ENCODE measurements at regions not wholly inside any gene's neighbourhood (a gene's known extent, or its start where the extent isn't known, plus 50 kb on each side); places are given as distances from the start of the nearest gene placed in this dataset.
"Not testable (repeated sequence)": the region's sequence is repeated elsewhere in the genome, so short reads cannot be mapped to it uniquely, and the experiment has no call there.

DNA sequence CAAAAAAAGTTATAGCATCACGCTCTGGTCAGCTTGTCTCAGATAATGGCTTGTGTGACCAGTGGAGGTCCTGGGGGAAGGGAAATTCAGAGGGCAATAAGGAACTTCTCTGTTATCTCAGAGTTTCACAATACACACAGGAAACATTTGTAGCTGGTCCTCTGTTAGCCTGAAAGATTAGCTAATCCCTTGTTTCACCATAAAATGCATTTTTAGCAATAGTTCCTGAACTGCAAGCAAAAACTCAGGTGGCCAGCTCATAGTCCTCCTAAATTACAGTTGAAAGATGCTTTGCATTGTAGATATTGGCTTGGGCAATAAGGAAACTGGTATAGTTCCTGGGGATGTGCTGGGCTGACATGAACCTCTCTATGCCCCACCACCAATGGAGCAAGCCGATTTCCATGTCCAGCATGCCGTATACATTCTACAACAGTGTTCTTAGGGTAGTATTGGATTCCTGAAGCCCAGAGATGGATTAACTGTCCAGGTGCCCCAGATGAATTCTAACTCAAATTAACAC, 141.5 kb upstream of the TBL1XR1 start:
- DNase-seq (ENCODE audit: low read depth in 2 of 2), result no peak

DNA sequence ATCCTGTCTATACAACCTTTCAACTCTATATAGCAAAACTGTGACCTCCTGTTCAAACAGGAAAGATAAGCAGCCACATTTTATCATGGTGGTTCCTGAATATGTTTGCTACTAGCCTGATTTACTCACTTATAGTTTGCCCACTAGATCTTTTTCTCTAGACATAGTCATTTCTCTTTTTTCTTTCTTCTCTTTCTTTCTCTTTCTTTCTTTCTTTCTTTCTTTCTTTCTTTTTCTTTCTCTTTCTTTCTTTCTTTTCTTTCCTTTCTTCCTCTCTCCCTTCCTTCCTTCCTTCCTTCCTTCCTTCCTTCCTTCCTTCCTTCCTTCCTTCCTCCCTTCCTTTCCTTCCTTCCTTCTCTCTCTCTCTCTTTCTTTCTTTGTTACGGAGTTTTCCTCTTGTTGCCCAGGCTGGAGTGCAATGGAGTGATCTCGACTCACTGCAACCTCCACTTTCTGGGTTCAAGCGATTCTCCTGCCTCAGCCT, 142.0 kb upstream of the TBL1XR1 start:
- DNase-seq (ENCODE audit: low read depth in 2 of 2), result not testable (repeated sequence)

DNA sequence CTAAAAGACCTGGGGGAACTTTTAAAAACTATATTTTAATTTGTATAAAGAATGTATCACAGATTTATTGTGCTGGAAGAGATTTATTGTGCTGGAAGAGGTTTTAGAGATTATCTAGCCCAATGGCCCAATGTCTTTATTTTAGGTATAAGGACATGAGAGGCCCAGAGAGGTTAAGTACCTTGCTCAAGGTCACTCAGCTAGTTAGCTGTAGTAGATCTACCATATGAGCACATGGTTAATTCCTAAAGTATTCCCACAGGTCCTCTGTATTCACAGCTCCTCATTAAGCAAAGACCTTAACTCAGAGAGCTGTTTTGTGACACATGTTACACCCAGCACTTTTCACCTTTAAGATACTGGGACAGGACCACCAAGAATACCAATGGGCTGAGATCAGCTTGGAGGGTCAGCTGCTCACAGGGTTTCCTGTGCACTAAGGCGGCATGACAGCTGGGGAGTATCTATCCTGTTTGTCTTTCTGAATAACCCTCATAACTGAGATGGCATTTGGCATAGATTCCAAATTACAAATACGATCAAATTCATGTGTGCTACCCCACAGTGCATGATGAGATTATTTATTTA, 143.1 kb upstream of the TBL1XR1 start:
- DNase-seq (ENCODE audit: low read depth in 2 of 2), result no peak

DNA sequence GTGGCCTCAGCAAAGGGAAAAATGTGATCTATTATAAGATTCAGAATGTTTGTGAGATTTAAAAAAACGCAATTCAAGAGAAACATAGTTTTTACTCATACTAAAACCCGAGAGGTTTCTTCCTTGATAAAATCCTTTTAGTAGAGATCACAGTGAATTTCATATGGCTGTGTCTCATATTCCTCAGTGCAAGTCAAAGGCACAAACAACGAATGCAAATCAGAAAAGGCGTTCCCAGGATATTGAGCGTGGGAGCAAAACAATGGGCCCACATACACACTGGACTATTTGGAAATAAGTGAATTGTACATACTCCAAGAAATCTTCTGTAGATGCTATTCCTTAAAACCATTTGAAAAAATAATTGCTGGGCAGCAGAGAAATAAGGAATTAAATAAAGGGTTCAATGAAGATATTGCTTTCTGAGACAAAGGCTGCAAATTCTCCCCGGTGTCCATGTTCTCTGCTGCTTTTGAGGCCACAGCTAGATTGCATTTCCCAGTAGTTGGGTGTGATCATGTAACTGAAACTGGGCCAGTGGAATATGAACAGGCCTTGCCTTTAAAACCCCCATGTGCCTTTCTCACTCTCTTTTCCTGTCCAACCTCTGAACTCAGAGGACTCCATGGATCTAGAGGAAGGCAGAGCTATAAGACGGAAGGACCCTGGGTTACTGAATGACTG, 144.6 kb upstream of the TBL1XR1 start:
- no peak for DNase-seq (ENCODE audit: low read depth in 2 of 2)

DNA sequence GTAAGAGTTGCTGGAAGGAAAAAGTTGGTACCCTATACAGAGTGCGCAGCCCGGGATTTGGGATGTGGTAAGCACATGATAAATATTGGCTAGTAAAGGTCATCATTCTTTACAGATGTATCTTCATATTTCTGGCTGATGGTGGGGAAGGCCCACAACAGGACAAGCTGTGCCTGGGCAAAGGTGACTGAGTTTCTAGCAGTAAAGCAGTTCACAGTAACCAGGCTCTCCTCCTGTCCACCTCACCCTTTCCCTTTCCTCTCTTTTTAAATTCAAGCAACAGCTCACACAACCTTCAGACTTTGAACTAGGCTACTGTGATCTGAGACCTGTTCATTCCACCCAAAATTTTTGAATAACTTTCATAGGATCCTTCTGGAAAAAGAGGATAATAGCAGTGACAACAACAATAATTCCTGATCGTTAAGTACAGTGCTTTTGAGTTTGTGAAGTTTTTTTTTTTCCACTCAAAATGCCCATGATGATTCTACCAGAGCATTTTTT, 145.9 kb upstream of the TBL1XR1 start:
- no peak for DNase-seq (ENCODE audit: low read depth in 2 of 2)

DNA sequence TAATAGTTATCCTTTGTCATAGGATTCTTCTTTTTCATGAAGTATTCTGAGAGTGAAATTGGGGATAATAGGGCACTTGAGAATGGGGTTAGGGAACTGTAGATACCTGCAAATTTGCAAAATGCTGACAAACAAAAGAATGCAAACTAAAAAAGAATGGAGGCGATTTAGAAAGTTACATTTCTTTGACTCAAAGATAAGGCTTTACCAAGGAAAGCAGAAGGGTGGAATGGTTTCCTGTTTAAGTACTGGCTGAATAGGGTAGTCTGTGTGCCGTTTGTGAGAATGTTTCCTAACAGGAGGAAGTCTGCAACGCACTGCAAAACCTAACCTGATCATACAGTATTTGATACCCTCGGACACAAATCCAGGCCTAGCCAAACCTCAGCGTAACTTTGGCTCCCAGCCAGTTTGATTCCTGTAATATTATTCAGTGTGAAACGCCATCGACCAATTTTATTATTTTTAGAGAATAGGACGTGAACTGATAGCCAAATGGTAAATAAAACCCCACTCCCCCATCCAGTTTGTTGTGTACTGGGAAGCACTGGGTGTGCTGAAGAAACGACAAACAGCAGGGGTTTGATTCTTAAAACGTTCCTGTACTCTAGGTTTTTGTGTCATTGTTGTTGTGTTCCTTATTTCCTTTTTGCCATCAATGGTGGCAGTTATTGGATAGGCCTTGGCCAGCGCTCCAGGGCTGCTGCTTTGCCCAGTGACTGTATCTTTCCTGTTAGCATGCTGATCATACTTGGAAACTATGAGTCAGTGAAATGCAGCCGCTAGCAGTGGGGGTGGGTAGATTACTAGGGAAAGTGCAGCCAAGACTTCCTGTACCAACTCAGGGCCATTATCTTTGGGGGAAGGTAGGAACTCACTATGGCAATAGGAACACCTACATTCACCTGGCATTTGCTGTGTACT, 148.0 kb upstream of the TBL1XR1 start:
- peak; percentile 11 to 29 for DNase-seq (ENCODE audit: low read depth in 2 of 2)

DNA sequence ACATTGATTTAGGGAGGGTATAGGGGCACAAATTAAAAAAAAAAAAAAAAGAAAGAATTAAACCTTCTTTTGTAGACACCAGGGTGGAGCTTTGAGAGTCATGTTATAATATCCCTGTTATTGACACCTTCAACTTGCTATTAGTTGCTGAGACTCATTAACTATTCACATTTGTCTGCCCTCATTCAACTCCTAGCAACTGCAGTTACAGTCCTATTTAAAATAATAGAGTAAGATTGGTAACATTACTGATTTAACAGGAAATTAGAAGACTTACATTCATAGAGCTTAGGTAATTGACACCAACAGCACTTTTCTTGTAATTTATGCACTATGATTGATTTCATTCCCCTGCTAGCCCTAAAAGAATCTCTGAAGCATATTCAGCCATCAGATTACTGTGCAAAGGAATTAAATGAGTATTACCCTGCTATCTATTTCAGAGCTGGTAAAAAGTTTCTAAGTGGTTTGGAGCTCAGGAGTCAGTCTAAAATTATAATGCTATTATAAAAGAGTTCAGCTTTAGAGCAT, 148.8 kb upstream of the TBL1XR1 start:
- DNase-seq (ENCODE audit: low read depth in 2 of 2), result no peak

DNA sequence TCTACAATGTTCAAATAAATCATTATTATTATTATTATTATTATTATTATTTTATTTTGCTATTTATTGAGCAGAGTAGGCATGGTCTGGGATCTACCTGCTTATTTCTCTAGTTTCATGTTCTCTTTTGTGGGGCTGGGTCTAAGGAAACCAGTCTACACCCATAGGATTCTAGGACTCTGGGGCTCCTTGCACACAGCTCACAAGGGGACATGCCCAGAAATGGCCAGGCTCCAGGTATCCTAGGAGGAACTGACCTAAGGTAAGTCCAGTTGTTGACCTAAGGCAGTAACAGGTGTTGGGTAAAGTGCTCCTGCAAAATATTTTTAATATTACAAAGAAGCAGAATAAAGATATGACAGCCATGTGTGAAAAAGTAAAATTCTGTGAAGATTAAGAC, 149.6 kb upstream of the TBL1XR1 start:
- DNase-seq (ENCODE audit: low read depth in 2 of 2), result no peak

DNA sequence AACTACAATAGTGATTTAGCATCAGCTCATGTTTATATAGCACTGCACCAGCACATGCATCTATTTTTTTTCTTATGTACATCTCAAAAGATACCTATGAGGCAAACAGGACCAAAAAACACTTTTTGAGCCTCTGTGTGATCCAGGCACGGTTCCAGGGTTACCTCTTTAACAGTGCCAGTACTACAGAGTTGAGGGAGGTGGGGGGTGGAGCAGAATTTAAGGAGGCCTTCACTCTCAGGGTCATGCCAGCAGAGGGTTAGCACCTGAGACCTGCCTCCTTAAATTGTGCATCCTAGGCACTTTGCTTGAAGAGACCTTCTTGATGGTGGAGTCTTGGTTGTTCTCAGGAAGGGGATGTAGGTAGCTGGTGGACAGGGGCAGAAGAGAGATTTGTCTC, 150.3 kb upstream of the TBL1XR1 start:
- DNase-seq (ENCODE audit: low read depth in 2 of 2), result no peak

DNA sequence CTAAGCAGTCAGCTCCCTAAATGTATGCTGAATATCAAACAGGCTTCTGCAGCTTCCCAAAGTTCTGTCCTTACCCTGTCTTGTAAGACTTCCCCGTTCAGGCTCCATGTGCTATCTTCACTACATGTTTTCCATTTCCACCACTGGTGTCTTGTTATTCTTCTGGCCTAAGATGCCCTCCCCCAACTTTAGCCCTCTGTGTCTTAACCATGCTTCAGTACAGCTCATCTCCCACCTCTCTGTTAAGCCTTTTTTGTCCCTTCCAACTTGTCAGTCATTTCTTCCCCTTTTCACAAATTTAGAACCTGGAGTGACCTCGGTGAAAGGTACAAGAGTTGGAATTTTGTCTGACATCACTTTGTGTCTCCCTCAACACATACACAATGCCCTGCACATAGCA, 151.7 kb upstream of the TBL1XR1 start:
- no peak for DNase-seq (ENCODE audit: low read depth in 2 of 2)

DNA sequence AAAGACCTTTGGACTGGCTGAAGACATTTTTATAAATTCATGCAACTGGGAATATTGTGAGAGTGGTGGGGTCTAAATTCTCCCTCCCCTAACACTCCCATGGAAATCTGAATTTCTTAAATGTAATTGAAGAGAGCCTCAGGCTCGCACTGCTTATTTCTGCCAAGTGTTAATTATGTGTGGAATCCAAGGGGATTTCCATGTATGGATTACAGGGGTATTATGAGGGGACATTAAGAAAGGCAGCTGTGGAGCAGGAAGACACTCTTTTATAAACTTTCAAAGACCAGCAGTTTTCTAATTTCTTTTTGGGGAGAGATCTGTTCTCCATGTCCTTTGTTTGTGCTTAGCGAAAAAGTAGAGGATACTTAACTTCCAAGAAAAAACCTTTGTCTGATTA, 152.1 kb upstream of the TBL1XR1 start:
- no peak for DNase-seq (ENCODE audit: low read depth in 2 of 2)

DNA sequence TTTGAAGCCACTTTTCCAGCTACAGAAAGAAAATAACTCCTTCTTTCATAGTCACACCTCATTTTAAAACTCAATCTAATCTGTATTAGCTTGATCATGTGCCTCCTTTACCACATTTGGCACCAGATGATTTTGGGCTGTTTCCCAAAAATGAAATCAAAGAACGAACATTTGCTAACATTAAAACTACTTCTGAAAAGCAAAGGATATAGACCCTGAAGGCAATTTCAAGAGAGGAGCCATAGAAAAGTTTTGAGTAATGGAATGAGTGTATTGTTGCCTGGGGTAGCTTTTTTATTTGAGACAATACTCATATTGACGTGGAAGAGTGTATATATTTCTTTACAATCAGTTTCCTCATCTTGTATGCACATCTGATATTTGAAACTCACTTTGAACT, 152.8 kb upstream of the TBL1XR1 start:
- no peak for DNase-seq (ENCODE audit: low read depth in 2 of 2)

DNA sequence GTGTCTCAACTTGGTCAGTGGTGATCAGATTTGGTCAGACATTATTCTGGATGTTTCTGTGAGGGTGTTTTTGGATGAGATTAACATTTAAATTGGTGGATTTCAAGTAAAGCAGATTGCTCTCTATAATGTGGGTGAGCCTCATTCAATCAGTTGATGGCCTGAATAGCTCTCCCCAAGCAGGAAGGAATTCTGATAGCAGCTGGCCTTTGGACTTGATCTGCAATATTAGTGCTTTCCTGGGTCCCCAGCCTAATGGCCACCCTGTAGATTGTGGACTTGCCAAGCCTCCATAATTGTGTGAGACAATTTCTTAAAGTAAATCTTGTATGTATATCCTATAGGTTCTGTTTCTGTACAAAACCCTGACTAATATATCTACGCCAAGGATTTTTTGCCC, 153.9 kb upstream of the TBL1XR1 start:
- no peak for DNase-seq (ENCODE audit: low read depth in 2 of 2)

DNA sequence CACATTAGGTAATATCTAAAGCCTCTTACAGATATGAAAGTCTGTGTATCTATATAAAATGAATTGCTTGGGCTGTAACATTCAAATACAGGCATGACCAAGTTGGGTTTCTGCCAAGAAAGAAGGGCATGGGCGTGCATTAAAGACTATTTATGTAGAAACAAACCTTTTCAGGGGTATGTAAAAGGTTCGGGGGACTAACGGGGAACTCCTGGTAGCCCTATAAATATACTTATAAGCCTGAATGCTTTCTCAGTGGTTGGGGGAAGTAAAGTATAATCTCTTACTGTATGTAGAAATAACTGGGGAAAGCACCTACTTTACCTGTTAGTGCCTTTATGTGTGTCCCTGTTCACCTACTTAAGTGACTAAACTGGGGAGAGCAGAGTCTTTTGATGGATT, 154.5 kb upstream of the TBL1XR1 start:
- DNase-seq (ENCODE audit: low read depth in 2 of 2), result no peak

DNA sequence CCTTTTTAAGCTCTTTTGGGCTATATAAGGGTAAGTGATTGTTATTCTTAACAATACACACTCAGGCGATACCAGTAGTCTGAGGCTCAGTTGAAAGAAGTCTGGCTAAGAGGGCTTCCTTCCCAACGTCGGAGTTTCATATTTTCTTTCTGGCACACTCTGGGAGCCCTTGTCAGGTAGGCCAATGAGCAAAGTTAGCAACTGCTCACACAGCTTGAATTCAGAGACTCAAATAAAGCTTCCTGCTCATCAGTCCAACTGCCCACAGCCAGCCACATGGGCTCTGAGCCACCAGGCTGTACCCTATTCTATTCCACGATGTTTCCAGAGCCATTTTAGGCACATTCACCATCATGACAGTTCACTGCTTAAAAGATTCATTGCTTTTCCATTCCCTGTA, 155.1 kb upstream of the TBL1XR1 start:
- no peak for DNase-seq (ENCODE audit: low read depth in 2 of 2)

DNA sequence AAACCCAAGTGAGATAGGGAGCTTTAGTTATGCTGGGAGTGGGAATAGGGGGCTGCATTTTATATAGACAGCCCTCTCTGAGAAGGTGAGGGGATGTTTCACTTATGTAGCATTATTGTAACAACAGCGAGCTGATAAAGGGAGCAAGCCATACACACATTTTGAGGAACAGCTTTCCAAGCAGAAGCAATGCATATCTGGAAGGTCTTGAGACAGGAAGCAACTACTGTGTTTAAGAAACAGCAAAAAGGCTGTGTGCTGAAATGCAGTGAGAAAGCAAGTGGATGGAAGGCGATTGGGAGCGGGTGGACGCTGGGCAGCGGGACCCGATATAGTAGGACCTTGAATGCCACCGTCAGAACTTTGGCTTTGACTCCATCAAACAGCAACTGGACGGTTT, 155.9 kb upstream of the TBL1XR1 start:
- no peak for DNase-seq (ENCODE audit: low read depth in 2 of 2)

DNA sequence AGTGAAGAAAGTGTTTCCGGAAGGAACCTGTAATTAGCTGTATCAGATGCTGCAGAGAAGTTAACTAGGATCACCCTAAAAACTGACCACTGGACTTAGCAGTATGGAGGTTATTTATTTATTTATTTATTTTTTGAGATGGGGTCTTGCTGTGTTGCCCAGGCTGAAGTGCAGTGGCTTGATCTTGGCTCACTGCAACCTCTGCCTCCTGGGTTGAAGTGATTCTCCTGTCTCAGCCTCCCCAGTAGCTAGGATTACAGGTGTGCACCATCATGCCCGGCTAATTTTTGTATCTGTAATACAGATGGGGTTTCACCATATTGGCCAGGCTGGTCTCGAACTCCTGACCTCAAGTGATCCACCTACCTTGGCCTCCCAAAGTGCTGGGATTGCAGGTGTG, 156.6 kb upstream of the TBL1XR1 start:
- not testable (repeated sequence) for DNase-seq (ENCODE audit: low read depth in 2 of 2)

DNA sequence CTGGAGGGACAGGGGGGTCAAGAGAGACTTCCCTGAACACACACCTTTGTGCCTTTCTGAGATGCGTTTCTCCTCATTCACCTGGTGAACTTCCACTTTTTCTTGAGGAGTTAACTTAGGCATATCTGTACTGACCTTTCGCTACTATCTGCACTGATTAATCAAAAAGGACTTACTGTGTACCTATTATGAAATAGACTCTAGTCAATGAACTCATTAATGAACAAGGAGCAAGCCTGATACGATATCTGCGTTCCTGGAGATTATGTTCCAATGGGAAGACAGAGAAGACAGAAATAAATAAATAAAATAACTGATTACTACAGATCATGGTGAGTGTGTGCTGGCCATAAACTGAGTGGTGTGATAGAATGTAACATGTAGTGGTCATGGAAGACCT, 157.2 kb upstream of the TBL1XR1 start:
- no peak for DNase-seq (ENCODE audit: low read depth in 2 of 2)

DNA sequence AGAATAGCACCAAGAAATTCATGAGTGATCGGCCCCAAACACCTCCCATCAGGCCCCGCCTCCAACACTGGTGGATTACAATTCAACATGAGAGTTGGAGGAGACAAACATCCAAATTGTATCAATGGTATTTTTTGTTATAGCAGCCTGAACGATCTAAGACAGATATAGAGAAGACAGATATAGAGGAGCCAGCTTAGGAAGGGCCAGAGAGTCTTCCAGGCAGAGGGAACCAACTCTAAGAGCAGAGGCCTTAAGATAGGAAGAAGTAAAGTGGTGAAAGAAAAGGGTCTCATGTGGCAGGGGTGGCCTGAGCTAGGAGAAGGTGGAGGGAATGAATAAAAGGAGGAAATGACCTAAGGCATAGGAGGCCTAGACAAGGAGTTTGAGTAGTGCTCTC, 158.8 kb upstream of the TBL1XR1 start:
- DNase-seq (ENCODE audit: low read depth in 2 of 2), result no peak

DNA sequence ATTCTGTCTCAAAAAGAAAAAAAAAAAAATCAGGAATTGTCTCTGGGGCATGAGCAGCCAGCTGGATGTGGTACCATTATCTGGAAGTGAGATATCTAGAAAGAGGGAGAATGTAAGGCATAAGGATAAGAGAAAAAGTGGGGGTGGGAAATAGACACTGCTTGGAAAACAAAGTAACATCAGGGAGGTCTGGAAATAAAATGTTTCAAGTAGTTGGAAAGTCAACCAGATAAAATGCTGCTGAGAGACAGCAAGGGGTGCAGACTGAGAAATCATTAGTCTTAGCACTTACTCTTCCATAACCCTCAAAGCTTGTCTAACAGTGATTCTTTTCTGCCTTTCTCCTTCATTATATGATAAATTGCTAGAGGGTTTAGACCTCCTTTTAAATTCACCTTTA, 159.7 kb upstream of the TBL1XR1 start:
- no peak for DNase-seq (ENCODE audit: low read depth in 2 of 2)

DNA sequence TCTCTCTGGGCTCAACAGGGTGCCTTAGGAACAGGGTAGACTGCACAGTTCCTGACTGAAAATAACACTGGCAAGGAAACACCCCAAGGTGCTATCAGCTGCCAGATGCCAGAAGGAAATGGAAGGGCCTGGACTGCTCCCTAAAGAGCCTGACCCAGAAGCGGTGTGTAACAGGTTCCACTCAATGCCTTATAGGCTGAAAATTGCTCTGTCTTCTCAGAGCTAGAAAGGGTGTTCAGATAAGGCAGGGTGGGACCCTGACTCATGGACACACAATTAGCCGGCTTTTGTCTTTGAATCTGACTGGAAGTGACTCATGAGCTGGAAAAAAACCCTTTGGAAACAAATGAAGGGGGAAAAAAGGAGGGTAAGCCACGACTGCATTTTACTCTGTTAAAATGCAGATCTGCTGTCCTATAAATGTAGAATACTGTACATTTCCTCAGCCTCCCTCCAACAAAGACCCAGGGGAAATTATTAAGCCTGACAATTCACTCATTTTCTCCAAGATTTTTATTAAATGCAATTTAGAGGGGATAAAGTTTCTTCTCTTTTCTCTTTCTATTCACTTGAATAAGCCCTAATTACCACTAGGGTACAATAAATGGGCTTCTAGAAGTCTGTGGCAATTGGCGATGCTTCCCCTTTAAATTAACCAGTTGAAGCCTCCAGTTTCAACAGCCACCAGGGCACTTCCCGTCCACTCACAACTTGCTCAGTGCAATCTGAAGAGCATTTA, 160.2 kb upstream of the TBL1XR1 start:
- DNase-seq (ENCODE audit: low read depth in 2 of 2), result no peak

Measured in stimulated activated CD8-positive, alpha-beta memory T cell treated with anti-CD3 and anti-CD28 coated beads, Interleukin-7, amount 100 ng/mL, for 1 hour (primary cell).